Vagina (tissue), 2 donors: ENCODE measurements at regions not wholly inside any gene's neighbourhood (a gene's known extent, or its start where the extent isn't known, plus 50 kb on each side); places are given as distances from the start of the nearest gene placed in this dataset.

Experiments used
- DNase-seq, 2 donors: peaks; one replicate each; pipeline ENCODE4 v3.0.0-alpha.2; 2017; ENCODE audit errors: extremely low spot score in 2 of 2
- H3K27ac ChIP-seq: fragments of 200-600 bp; sonication (generic); one replicate; pipeline ENCODE4 v1.5.1; 2019
- H3K27me3 ChIP-seq: fragments of 200-600 bp; sonication (generic); one replicate; pipeline ENCODE4 v1.5.1; 2019
- H3K36me3 ChIP-seq, 2 donors: fragments of 200-600 bp; sonication (generic); one replicate each; pipeline ENCODE4 v1.5.1; 2017 to 2019
- H3K4me1 ChIP-seq: fragments of 200-600 bp; sonication (generic); one replicate; pipeline ENCODE4 v1.5.1; 2019
- H3K4me3 ChIP-seq, 2 donors: fragments of 200-600 bp; sonication (generic); 1 replicate in 1 of 2; 2 replicates in 1 of 2; pipeline ENCODE4 v1.5.1; 2016 to 2019
- H3K9me3 ChIP-seq: fragments of 200-600 bp; sonication (generic); one replicate; pipeline ENCODE4 v1.5.1; 2019
- POLR2A ChIP-seq, 2 donors: fragments of 450-650 bp; IDR thresholded peaks; one replicate each; pipeline ENCODE4 v1.6.1; 2017; ENCODE audit warnings: antibody characterized with exemption in 2 of 2, mild to moderate bottlenecking in 2 of 2, moderate library complexity in 2 of 2
- POLR2AphosphoS5 ChIP-seq, 2 donors: sonication (generic); formaldehyde crosslinking; IDR thresholded peaks; one replicate each; pipeline ENCODE4 v1.9.0; 2017; ENCODE audit warnings: antibody characterized with exemption in 2 of 2, mild to moderate bottlenecking in 2 of 2, low read depth in 1 of 2; ENCODE audit not compliant: insufficient read depth in 1 of 2
- intact Hi-C: fragments of 100-400 bp; cut with DNase I; formaldehyde crosslinking; loops from one replicate; pipeline ENCODE4 v1.15.1; 2023
- TF ChIP-seq, protein P1 (sequence below), 3 experiments: fragments of 450-650 bp in 2 of 3; fragments of 200-600 bp in 1 of 3; sonication (generic) in 1 of 3; IDR thresholded peaks; one replicate each; pipeline ENCODE4 v1.5.1; 2017 to 2019; ENCODE audit warnings: antibody characterized with exemption in 3 of 3, mild to moderate bottlenecking in 2 of 3, moderate library complexity in 2 of 3

DNA sequence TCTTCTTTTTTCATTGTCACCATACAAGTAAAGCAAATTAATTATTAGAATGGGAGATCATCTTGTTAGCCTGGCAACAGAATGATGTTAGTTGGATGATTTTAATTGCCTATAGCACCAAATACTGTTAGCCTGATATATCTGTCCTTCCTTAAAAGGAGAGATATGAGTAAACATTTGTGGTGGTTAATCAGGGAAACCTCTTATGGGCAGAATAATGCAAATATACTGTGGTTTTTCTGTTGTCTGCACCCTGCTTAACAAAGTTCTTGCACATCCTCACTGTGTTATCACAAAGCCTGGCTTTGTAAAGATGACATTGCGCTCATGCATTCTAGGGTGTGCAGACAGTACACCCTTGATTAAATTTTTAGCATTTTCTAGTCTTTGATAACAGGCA is 254.9 kb upstream of the SMC2 start:
- DNase-seq = no peak
- no peak overlapping the region for H3K27ac ChIP-seq
- no peaks in the 10 kb centered on the region for H3K36me3 ChIP-seq
- no peaks in the 10 kb centered on the region for H3K4me1 ChIP-seq
- no peaks in the 10 kb centered on the region for H3K9me3 ChIP-seq
- TF ChIP-seq POLR2A (IDR thresholded peaks at IDR 0.05) (no peak), POLR2AphosphoS5 (IDR thresholded peaks at IDR 0.05; ENCODE audit: insufficient read depth in 1 of 2, low read depth in 1 of 2) (no peak)
- intact Hi-C loops = no loop called here
- H3K27me3 ChIP-seq = no peaks in the 10 kb centered on the region
- H3K4me3 ChIP-seq = no peak overlapping the region

DNA sequence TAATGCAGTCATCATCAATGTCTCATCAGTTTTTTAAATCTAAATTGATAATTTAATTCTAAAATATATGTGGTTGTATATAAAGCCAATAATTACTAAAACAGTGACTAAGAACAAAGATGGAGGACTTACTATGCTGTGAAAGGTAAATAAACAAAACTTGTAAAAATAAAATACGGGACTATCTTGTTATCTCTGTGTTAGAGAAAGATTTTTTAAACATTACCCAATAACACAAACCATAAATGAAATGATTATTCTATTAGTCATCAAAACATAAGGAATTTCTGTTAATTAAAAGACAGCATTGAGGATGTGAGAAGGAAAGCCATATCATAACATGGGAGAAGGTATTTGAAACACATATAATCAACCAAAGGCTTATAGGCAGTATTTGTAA is 226.2 kb upstream of the SMC2 start:
- no peaks in the 10 kb centered on the region for H3K4me1 ChIP-seq
- no peak for DNase-seq
- no peaks in the 10 kb centered on the region for H3K9me3 ChIP-seq
- intact Hi-C loops = no loop called here
- no peaks in the 10 kb centered on the region for H3K27me3 ChIP-seq
- no peak overlapping the region for H3K27ac ChIP-seq
- TF ChIP-seq POLR2A (IDR thresholded peaks at IDR 0.05) = no peak
- TF ChIP-seq, protein P1, sequence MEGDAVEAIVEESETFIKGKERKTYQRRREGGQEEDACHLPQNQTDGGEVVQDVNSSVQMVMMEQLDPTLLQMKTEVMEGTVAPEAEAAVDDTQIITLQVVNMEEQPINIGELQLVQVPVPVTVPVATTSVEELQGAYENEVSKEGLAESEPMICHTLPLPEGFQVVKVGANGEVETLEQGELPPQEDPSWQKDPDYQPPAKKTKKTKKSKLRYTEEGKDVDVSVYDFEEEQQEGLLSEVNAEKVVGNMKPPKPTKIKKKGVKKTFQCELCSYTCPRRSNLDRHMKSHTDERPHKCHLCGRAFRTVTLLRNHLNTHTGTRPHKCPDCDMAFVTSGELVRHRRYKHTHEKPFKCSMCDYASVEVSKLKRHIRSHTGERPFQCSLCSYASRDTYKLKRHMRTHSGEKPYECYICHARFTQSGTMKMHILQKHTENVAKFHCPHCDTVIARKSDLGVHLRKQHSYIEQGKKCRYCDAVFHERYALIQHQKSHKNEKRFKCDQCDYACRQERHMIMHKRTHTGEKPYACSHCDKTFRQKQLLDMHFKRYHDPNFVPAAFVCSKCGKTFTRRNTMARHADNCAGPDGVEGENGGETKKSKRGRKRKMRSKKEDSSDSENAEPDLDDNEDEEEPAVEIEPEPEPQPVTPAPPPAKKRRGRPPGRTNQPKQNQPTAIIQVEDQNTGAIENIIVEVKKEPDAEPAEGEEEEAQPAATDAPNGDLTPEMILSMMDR (IDR thresholded peaks at IDR 0.05) = no peak
- no peak for TF ChIP-seq POLR2AphosphoS5 (IDR thresholded peaks at IDR 0.05; ENCODE audit: insufficient read depth in 1 of 2, low read depth in 1 of 2)
- H3K36me3 ChIP-seq = no peaks in the 10 kb centered on the region
- H3K4me3 ChIP-seq = no peak overlapping the region

- Histone ChIP-seq H3K4me3 (no peak overlapping the region), H3K4me1 (no peaks in the 10 kb centered on the region), H3K9me3 (no peaks in the 10 kb centered on the region), H3K27ac (no peak overlapping the region), H3K27me3 (no peaks in the 10 kb centered on the region), H3K36me3 (no peaks in the 10 kb centered on the region)
- TF ChIP-seq, protein P1 (IDR thresholded peaks at IDR 0.05) = no peak
- TF ChIP-seq POLR2AphosphoS5 (IDR thresholded peaks at IDR 0.05; ENCODE audit: insufficient read depth in 1 of 2, low read depth in 1 of 2) (no peak), POLR2A (IDR thresholded peaks at IDR 0.05) (no peak)
- no peak for DNase-seq
- intact Hi-C loops = no loop called here
Observed at GRCh38 chr9:103872811-103873210, 221.3 kb upstream of the SMC2 start.

GRCh38 chr9:103881419-103881818 is 212.7 kb upstream of the SMC2 start:
- Histone ChIP-seq H3K36me3 (no peaks in the 10 kb centered on the region), H3K27me3 (no peaks in the 10 kb centered on the region), H3K4me1 (no peaks in the 10 kb centered on the region), H3K9me3 (no peaks in the 10 kb centered on the region), H3K4me3 (no peak overlapping the region), H3K27ac (no peak overlapping the region)
- no peak for DNase-seq
- TF ChIP-seq POLR2A (IDR thresholded peaks at IDR 0.05) (no peak), POLR2AphosphoS5 (IDR thresholded peaks at IDR 0.05; ENCODE audit: insufficient read depth in 1 of 2, low read depth in 1 of 2) (no peak)
- TF ChIP-seq, protein P1 (IDR thresholded peaks at IDR 0.05) = no peak
- intact Hi-C loops = no loop called here

GRCh38 chr9:103889989-103890388 is 204.1 kb upstream of the SMC2 start:
- no peak overlapping the region for H3K27ac ChIP-seq
- no peak for DNase-seq
- no peaks in the 10 kb centered on the region for H3K27me3 ChIP-seq
- no peaks in the 10 kb centered on the region for H3K9me3 ChIP-seq
- no peaks in the 10 kb centered on the region for H3K4me1 ChIP-seq
- H3K4me3 ChIP-seq = no peak overlapping the region
- no peaks in the 10 kb centered on the region for H3K36me3 ChIP-seq
- TF ChIP-seq, protein P1 (IDR thresholded peaks at IDR 0.05) = no peak
- TF ChIP-seq POLR2AphosphoS5 (IDR thresholded peaks at IDR 0.05; ENCODE audit: insufficient read depth in 1 of 2, low read depth in 1 of 2) = no peak
- TF ChIP-seq POLR2A (IDR thresholded peaks at IDR 0.05) = no peak
- intact Hi-C loops = no loop called here

GRCh38 chr9:103894184-103894583 is 199.9 kb upstream of the SMC2 start:
- intact Hi-C loops = no loop called here
- no peak overlapping the region for H3K4me3 ChIP-seq
- H3K27me3 ChIP-seq = no peaks in the 10 kb centered on the region
- no peaks in the 10 kb centered on the region for H3K9me3 ChIP-seq
- DNase-seq = no peak
- no peaks in the 10 kb centered on the region for H3K4me1 ChIP-seq
- no peak overlapping the region for H3K27ac ChIP-seq
- no peaks in the 10 kb centered on the region for H3K36me3 ChIP-seq
- TF ChIP-seq POLR2AphosphoS5 (IDR thresholded peaks at IDR 0.05; ENCODE audit: insufficient read depth in 1 of 2, low read depth in 1 of 2) (no peak), POLR2A (IDR thresholded peaks at IDR 0.05) (no peak)
- TF ChIP-seq, protein P1 (IDR thresholded peaks at IDR 0.05) = no peak
